Fibroblast of skin of right biceps (primary cell): ENCODE measurements at regions not wholly inside any gene's neighbourhood (a gene's known extent, or its start where the extent isn't known, plus 50 kb on each side); places are given as distances from the start of the nearest gene placed in this dataset.
A peak's percentile ranks its signal among the peaks of the same experiment; 100 is the strongest.
"Not testable (repeated sequence)": the region's sequence is repeated elsewhere in the genome, so short reads cannot be mapped to it uniquely, and the experiment has no call there.

ENCODE experiments used
- DNase-seq: peaks from one replicate; pipeline ENCODE4 v3.0.0-alpha.2; 2013

DNA sequence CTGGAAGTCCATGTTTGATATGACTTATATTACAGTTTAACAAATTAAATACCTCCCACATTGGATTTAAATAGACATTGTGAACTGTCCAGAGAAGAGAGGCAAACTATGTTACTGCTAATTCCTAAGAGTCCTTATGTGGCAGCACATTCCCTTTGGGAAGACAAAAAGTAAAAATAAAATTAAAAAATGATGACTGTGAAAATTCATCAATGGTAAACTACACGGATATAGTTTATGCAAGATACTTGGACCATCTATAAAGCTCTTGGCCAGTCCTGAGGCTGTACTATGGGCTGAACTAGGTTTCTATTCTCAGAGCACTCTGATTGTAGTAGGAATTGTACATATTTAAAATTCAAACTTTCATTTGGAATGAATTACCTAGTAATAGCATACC, 206.4 kb downstream of the LRRK2 start:
- DNase-seq = no peak

DNA sequence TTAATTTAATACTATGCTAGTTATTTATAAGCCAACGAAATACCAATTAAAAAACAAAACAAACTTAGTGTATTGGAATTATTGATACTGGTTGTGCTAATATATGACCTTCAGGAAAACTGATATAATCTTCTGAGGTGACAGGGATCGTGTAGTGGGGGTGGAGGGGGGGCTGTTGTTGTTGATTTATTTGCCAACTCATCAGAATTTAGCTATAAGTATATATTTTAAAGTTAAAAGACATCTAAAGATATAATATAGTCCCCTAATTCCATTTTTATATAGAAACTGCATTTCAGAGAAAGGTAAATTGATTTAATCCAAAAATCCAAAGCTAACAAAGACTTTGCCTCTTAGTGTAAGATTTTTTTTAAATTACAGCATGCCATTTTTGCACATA, 210.5 kb downstream of the LRRK2 start:
- DNase-seq = no peak

DNA sequence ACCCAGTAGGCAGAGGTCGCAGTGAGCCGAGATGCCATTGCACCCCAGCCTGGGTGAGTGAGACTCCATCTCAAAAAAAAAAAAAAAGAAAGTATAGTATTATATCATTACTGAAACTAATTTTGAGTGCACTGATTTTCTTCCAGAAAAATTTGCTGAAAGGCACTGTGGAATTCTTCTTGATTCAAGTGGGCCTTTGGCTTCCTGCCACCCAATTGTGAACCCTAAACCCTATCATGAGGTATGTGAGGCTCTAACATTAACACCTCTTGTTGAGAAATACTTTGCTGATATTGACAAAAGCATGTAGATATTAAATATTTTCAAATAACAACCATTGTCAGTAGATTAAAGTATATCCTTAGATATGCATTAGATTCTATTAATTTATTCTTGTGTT, 211.2 kb downstream of the LRRK2 start:
- DNase-seq = no peak

DNA sequence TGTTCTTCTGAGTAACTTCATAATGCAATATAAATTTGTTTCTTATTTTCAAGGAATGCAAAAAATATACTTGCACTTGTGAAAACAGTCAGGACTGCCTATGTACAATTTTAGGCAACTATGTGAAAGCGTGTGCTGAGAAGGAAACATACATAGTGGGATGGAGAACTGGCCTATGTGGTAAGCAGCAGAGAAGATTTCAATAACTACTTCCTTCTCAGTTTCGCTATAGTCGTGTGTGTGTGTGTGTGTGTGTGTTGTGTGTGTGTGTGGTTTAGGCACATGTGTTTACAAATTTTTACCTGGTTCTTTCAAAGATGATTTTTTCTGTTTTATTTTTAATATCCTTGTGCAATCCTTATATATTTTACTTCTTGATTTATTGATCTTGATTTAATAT, 211.8 kb downstream of the LRRK2 start:
- DNase-seq = no peak

- DNase-seq = no peak
Measured at GRCh38 chr12:40439771-40440492, 215.1 kb downstream of the LRRK2 start.

DNA sequence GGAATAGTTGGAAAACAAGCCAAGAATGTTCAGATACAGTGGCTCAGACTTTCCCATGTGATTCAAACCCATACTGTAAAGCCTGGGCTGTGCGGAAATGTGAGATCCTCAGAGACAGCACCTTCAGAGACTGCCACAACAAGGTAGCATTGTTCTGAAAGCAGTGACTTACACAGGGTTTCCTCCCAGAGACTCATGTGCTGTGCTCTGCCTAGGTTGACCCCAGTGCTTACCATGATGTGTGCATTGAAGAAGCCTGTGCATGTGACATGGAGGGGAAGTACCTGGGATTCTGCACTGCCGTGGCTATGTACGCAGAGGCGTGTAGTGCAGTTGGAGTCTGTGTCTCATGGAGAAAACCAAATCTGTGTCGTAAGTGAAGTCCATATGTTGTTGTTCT, 219.4 kb downstream of the LRRK2 start:
- no peak for DNase-seq

- DNase-seq = peak; percentile 1
Measured at GRCh38 chr12:40446385-40446784, 221.6 kb downstream of the LRRK2 start.

DNA sequence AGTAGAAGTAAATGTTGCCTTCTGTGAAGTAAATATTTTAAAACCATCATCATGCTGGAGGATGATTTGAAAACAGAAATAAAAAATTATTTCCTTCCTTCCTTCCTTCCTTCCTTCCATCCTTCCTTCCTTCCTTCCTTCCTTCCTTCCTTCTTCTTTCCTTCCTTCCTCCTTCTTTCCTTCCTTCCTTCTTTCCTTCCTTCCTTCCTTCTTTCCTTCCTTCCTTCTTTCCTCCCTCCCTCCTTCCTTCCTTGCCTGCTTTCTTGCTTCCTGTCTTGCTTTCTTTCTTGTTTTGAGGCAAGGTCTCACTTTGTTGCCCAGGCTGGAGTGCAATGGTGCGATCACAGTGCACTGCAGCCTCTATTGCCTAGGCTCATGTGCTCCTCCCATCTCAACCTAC, 223.7 kb downstream of the LRRK2 start:
- not testable (repeated sequence) for DNase-seq

GRCh38 chr12:40451661-40452060, 226.9 kb downstream of the LRRK2 start:
- no peak for DNase-seq

DNA sequence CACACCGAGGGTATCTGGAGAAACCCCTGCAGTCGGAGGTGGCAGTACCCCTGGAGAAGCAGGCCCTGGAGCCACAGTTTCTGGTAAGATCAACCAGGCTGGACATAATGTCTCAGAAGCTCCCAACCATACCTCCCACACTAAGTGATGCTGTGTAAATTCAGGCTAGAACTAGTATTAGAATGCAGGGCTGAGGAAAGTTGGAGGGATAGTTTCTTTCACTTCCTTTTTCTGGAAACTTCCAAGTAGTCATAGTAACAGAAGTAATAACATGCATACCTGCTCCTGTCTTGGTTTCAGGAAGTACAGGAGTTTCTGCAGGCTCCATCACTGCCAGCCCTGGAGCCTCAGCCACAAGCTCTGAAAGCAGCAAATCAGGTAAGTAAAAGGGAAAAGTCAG, 228.1 kb upstream of the CNTN1 start:
- no peak for DNase-seq

GRCh38 chr12:40469736-40470135, 222.5 kb upstream of the CNTN1 start:
- no peak for DNase-seq

- DNase-seq = no peak
Measured at GRCh38 chr12:40473962-40474361, 218.3 kb upstream of the CNTN1 start.

DNA sequence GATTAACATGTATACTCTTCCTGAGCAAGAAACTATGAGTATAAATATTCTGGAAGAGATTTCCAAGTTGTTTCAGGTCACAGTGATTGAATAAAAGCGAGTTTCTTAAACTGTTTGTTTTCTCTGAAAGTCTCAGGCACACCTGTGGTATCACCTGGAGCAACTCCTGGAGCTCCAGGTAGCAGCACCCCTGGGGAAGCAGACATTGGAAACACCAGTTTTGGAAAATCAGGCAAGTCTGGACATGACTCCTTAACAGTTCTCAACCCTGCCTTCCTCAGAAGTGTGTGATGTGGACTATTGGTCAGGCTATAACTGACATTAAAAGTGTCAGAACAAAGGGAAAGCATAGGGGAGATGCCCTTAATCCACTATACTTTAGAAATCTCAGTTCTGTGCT, 217.6 kb upstream of the CNTN1 start:
- DNase-seq = no peak

DNA sequence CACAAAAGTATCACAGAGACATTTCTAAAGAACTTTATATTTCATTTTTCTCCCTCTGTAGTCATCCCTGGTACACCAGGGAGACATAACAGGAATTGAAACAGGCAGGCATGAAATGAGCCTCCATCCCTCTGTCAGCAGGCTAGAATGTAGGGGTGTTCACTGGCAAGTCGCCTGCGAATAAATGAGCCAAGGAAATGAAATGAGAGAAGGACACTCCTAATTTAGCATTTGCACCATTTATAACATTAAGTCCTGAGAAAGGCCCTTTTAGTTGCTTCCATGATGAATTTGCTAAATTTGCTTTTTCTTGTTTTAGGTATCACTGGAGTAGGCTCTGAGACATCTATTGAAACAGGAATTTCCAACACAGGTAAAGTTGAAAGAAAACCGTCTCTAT, 192.4 kb upstream of the CNTN1 start:
- no peak for DNase-seq

GRCh38 chr12:40502322-40502721, 189.9 kb upstream of the CNTN1 start:
- no peak for DNase-seq

DNA sequence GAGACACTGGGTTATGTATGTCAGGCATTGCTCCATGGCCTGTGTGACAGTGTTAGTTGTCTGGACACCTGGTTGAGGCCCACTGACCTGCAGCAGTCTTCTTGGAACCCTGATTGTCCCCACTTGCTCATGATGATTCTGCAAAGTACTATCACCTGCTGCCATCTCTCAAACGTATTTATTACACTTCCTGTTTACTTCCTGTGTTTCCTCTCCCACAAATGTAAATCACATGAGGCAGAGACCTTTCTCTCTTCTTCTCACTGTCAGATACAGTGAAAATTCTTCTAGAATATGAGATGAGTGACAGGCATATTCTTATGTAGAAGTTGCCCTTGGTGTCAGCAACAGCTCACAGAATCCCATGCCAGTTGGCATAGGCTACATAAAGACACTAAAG, 186.9 kb upstream of the CNTN1 start:
- no peak for DNase-seq

- no peak for DNase-seq
Measured at GRCh38 chr12:40508421-40508820, 183.8 kb upstream of the CNTN1 start.

DNA sequence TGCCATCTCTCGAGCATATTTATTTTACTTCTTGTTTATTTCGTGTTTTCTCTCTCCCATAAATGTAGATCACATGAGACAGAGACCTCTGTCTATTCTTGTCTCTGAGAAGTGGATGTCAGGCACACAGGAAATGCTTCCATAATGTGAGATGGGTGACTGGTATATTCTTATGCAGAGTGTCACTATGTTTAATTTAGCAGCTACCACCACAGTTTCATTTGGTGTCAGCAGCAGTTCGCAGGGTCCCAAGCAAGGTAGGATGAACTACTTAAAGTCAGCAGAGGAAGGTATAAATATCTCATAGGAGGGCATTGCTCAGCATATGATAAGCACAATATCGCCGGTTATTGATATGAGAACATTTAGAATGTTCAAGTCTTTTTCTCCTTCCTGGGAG, 180.9 kb upstream of the CNTN1 start:
- DNase-seq = no peak

DNA sequence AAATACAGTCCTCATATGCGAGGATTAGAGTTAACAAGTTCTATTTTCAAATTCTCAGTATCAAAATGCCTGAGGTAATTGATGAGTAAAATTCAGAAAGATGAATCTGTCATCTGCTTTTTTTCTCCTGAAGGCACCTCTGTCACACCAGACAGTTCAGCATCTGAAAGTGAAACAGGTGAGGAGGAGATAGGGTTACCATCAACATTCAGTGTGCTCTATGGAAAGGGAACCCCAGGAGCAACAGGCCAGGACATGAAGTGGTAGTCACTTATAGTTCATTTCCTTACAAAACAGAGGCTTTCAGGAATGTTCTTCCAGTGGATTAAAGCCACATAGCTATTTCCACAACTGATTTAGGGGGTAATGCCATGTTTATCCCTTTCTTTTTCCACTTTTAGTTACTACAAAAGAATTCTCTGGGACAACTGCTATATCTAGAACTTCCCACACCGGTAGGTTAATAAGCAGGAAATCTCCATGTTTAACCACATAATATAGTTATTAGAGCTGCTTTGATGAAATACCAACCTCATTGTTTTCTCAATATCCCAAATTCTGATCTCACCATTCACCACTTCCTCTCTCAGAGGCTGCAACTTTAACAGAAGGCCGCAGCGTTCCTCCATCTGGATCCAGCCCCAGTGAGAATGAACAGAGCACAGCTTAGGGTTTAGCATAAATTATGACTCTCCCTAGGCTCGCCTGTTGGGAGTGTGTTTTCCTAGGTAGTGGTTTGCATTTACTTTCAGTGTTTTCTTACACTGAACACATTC, 177.0 kb upstream of the CNTN1 start:
- DNase-seq = peak; percentile 0

GRCh38 chr12:40522837-40523236, 169.4 kb upstream of the CNTN1 start:
- no peak for DNase-seq

- no peak for DNase-seq
Measured at GRCh38 chr12:40525054-40525453, 167.2 kb upstream of the CNTN1 start.

DNA sequence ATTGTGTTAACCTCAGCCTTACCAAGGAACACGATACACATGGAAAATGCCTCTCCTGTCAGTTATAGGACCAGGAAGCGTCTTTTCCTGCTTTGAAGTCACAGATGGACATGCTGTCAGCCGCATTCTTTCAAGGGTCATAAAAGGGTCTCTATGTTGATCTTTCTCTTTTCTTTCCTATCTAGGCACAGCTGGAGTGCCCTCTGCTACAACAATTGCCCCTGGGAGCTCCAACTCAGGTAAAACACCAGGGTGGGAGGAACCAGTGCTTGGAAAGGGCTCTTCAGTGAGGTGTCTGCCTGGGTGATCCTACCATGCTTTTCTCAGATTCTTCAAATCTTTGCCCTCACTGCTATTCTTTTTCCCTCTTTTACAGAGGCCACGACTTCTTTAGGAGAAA, 157.4 kb upstream of the CNTN1 start:
- DNase-seq = no peak

- DNase-seq = no peak
Measured at GRCh38 chr12:40551466-40551865, 140.8 kb upstream of the CNTN1 start.

DNA sequence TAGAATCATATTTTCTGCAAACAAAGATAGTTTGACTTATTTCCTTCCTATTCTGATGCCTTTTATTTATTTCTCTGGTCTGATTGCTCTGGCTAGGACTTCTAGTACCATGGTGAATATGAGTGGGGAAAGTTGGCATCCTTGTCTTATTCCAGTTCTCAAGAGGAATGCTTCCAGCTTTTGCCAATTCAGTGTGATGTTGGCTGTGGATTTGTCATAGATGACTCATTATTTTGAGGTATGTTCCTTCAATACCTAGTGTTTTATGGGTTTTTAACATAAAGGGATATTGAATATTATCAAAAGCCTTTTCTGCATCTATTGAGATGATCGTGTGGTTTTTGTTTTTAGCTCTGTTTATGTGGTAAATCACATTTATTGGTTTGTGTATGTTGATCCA, 139.4 kb upstream of the CNTN1 start:
- no peak for DNase-seq

GRCh38 chr12:40557980-40558379, 134.3 kb upstream of the CNTN1 start:
- no peak for DNase-seq
